ENCODE measurements at regions not wholly inside any gene's neighbourhood (a gene's known extent, or its start where the extent isn't known, plus 50 kb on each side); places are given as distances from the start of the nearest gene placed in this dataset.

DNA sequence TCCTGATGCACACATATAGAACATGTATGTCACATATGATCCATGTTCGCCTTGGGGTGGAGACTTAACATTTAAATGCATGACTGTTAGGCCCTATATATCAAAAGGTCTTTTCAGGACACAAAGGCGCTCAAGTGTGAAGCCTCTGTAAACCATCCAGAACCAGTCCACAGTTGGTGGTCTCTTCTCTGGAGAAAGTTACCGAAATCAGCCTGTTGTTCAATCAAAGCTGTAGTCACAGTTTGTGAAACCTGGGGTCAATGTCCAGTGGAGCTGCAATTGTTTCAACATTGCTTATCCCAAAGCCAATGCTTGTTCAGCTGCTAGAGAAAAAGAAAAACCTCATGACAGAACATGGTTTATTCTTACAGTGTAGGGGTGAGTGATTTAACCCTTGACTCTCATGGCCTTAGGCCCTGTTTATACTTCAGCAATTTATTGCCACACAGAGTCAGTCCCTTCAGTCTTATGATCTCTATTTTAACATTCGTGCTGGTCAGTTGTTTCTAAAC, 193.6 kb upstream of the CST7 start:
- TF ChIP-seq BHLHE40 (IDR thresholded peaks at IDR 0.05; ENCODE audit: low read depth, low read length) (no peak), MAZ (IDR thresholded peaks at IDR 0.05; ENCODE audit: borderline replicate concordance, low read depth, low read length) (no peak), EHMT2 (IDR thresholded peaks at IDR 0.05; ENCODE audit: low read depth) (no peak), POLR2A (IDR thresholded peaks at IDR 0.05; ENCODE audit: low read length) (no peak)
- TF ChIP-seq, protein P1, sequence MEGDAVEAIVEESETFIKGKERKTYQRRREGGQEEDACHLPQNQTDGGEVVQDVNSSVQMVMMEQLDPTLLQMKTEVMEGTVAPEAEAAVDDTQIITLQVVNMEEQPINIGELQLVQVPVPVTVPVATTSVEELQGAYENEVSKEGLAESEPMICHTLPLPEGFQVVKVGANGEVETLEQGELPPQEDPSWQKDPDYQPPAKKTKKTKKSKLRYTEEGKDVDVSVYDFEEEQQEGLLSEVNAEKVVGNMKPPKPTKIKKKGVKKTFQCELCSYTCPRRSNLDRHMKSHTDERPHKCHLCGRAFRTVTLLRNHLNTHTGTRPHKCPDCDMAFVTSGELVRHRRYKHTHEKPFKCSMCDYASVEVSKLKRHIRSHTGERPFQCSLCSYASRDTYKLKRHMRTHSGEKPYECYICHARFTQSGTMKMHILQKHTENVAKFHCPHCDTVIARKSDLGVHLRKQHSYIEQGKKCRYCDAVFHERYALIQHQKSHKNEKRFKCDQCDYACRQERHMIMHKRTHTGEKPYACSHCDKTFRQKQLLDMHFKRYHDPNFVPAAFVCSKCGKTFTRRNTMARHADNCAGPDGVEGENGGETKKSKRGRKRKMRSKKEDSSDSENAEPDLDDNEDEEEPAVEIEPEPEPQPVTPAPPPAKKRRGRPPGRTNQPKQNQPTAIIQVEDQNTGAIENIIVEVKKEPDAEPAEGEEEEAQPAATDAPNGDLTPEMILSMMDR (IDR thresholded peaks at IDR 0.05) = no peak
- TF ChIP-seq, protein P2, sequence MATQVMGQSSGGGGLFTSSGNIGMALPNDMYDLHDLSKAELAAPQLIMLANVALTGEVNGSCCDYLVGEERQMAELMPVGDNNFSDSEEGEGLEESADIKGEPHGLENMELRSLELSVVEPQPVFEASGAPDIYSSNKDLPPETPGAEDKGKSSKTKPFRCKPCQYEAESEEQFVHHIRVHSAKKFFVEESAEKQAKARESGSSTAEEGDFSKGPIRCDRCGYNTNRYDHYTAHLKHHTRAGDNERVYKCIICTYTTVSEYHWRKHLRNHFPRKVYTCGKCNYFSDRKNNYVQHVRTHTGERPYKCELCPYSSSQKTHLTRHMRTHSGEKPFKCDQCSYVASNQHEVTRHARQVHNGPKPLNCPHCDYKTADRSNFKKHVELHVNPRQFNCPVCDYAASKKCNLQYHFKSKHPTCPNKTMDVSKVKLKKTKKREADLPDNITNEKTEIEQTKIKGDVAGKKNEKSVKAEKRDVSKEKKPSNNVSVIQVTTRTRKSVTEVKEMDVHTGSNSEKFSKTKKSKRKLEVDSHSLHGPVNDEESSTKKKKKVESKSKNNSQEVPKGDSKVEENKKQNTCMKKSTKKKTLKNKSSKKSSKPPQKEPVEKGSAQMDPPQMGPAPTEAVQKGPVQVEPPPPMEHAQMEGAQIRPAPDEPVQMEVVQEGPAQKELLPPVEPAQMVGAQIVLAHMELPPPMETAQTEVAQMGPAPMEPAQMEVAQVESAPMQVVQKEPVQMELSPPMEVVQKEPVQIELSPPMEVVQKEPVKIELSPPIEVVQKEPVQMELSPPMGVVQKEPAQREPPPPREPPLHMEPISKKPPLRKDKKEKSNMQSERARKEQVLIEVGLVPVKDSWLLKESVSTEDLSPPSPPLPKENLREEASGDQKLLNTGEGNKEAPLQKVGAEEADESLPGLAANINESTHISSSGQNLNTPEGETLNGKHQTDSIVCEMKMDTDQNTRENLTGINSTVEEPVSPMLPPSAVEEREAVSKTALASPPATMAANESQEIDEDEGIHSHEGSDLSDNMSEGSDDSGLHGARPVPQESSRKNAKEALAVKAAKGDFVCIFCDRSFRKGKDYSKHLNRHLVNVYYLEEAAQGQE (IDR thresholded peaks at IDR 0.05) = no peak

All from A549 (cell line).